ENCODE measurements at regions not wholly inside any gene's neighbourhood (a gene's known extent, or its start where the extent isn't known, plus 50 kb on each side); places are given as distances from the start of the nearest gene placed in this dataset.

DNA sequence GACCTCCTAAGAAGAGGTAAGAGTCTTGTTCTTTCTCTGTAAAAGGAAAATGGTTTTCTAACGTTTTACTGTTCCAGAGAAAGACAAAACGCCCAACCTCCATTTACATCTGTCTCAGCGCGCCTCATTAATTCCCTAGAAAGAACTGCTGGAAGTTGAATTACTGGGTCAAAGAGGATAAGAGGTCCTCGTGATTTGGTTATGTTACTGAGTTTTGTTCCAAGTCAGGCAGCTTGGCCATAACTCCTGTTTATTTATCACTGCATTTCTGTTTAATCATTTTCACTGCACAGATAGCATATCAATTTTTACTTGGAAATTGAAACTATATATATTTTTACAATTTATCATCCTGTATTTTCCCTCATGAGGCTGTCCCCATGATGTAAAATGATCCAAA is 112.9 kb upstream of the PEG3 start:
- Histone ChIP-seq H3K36me3 (ENCODE audit: insufficient read depth, low read length) (no peaks in the 10 kb centered on the region), H3K4me2 (ENCODE audit: low read length) (no peak overlapping the region), H3K9me3 (ENCODE audit: low read length) (no peaks in the 10 kb centered on the region), H3K4me3 (ENCODE audit: low read length) (no peak overlapping the region), H2AFZ (ENCODE audit: low read depth, low read length) (no peak overlapping the region), H3K9me2 (ENCODE audit: insufficient read depth, low read length) (no peaks in the 10 kb centered on the region), H3K27ac (ENCODE audit: low read length) (no peak overlapping the region), H3F3A (ENCODE audit: insufficient read depth, low read length, poor library complexity, severe bottlenecking) (no peaks in the 10 kb centered on the region), H3K27me3 (ENCODE audit: insufficient read depth, low read depth, low read length) (no peaks in the 10 kb centered on the region), H3K79me2 (replicated peaks; ENCODE audit: insufficient read depth, low read length) (no peaks in the 10 kb centered on the region), H3K9ac (ENCODE audit: low read length) (no peak overlapping the region), H4K20me1 (ENCODE audit: insufficient read depth) (no peaks in the 10 kb centered on the region)
- TF ChIP-seq MXI1 (conservative IDR thresholded peaks at IDR 0.05; ENCODE audit: poor library complexity, severe bottlenecking): no peak
- no peak for TF ChIP-seq EP300 (conservative IDR thresholded peaks at IDR 0.05; ENCODE audit: poor library complexity, severe bottlenecking)
- no peak for TF ChIP-seq CTCF (IDR thresholded peaks at IDR 0.05; ENCODE audit: poor library complexity, severe bottlenecking)
- TF ChIP-seq RAD21 (conservative IDR thresholded peaks at IDR 0.05): no peak

- H3K9me2 ChIP-seq (ENCODE audit: insufficient read depth, low read length): no peaks in the 10 kb centered on the region
- H3K9me3 ChIP-seq (ENCODE audit: low read length): no peaks in the 10 kb centered on the region
- no peaks in the 10 kb centered on the region for H3K79me2 ChIP-seq (replicated peaks; ENCODE audit: insufficient read depth, low read length)
- no peak overlapping the region for H3K9ac ChIP-seq (ENCODE audit: low read length)
- TF ChIP-seq EZH2 (IDR thresholded peaks at IDR 0.05; ENCODE audit: borderline replicate concordance, insufficient read depth, low read length, poor library complexity, severe bottlenecking) (no peak), SMC3 (conservative IDR thresholded peaks at IDR 0.05; ENCODE audit: poor library complexity) (no peak), POLR2AphosphoS5 (IDR thresholded peaks at IDR 0.05) (no peak), CTCF (IDR thresholded peaks at IDR 0.05; ENCODE audit: poor library complexity, severe bottlenecking) (no peak), MXI1 (conservative IDR thresholded peaks at IDR 0.05; ENCODE audit: poor library complexity, severe bottlenecking) (no peak), EP300 (conservative IDR thresholded peaks at IDR 0.05; ENCODE audit: poor library complexity, severe bottlenecking) (no peak), REST (IDR thresholded peaks at IDR 0.05; ENCODE audit: borderline replicate concordance) (no peak), RAD21 (conservative IDR thresholded peaks at IDR 0.05) (no peak), TAF1 (IDR thresholded peaks at IDR 0.05; ENCODE audit: low read depth) (no peak)
- no peak overlapping the region for H3K4me3 ChIP-seq (ENCODE audit: low read length)
- H3K4me2 ChIP-seq (ENCODE audit: low read length): no peak overlapping the region
- no peaks in the 10 kb centered on the region for H4K20me1 ChIP-seq (ENCODE audit: insufficient read depth)
- no peaks in the 10 kb centered on the region for H3F3A ChIP-seq (ENCODE audit: insufficient read depth, low read length, poor library complexity, severe bottlenecking)
- no peak overlapping the region for H3K27ac ChIP-seq (ENCODE audit: low read length)
- no peaks in the 10 kb centered on the region for H3K27me3 ChIP-seq (ENCODE audit: insufficient read depth, low read depth, low read length)
- H2AFZ ChIP-seq (ENCODE audit: low read depth, low read length): no peak overlapping the region
- H3K36me3 ChIP-seq (ENCODE audit: insufficient read depth, low read length): no peaks in the 10 kb centered on the region
These were observed 115.2 kb upstream of the PEG3 start for GRCh38 chr19:56955637-56956216.
